GM21515 (cell line): ENCODE measurements at regions not wholly inside any gene's neighbourhood (a gene's known extent, or its start where the extent isn't known, plus 50 kb on each side); places are given as distances from the start of the nearest gene placed in this dataset.
A peak's percentile ranks its signal among the peaks of the same experiment; 100 is the strongest.

Experiments
- ATAC-seq: cut with Tn5 transposase; IDR thresholded peaks from one replicate; pipeline ENCODE4 v1.9.1; 2021; ENCODE audit not compliant: unreplicated experiment

- no peak for ATAC-seq
Observed at GRCh38 chr7:40972426-40972825, 730.5 kb downstream of the INHBA start.

- ATAC-seq: no peak
Observed at GRCh38 chr7:40969641-40970040, 733.2 kb downstream of the INHBA start.

GRCh38 chr7:40966693-40967092, 736.2 kb downstream of the INHBA start:
- ATAC-seq: no peak

GRCh38 chr7:40965774-40966173, 737.1 kb downstream of the INHBA start:
- ATAC-seq: peak; percentile 71

- no peak for ATAC-seq
Observed at GRCh38 chr7:40965016-40965415, 737.9 kb downstream of the INHBA start.

- ATAC-seq: no peak
Observed at GRCh38 chr7:40964610-40965009, 738.3 kb downstream of the INHBA start.

- ATAC-seq: no peak
Observed at GRCh38 chr7:40959955-40960354, 742.9 kb downstream of the INHBA start.

GRCh38 chr7:40948239-40948638, 754.7 kb downstream of the INHBA start:
- ATAC-seq: no peak

GRCh38 chr7:40947566-40947965, 755.3 kb downstream of the INHBA start:
- no peak for ATAC-seq

- ATAC-seq: no peak
Observed at GRCh38 chr7:40946549-40946948, 756.3 kb downstream of the INHBA start.

- ATAC-seq: no peak
Observed at GRCh38 chr7:40945788-40946187, 757.1 kb downstream of the INHBA start.

- ATAC-seq: no peak
Observed at GRCh38 chr7:40944981-40945585, 757.8 kb downstream of the INHBA start.

GRCh38 chr7:40937879-40938278, 765.0 kb downstream of the INHBA start:
- no peak for ATAC-seq

- no peak for ATAC-seq
Observed at GRCh38 chr7:40935435-40935834, 767.5 kb downstream of the INHBA start.

- no peak for ATAC-seq
Observed at GRCh38 chr7:40923626-40924025, 779.3 kb downstream of the INHBA start.

- ATAC-seq: no peak
Observed at GRCh38 chr7:40922316-40922670, 780.6 kb downstream of the INHBA start.

- no peak for ATAC-seq
Observed at GRCh38 chr7:40921589-40922315, 781.1 kb downstream of the INHBA start.

GRCh38 chr7:40918701-40919271, 784.0 kb downstream of the SUGCT start:
- ATAC-seq: no peak

GRCh38 chr7:40916813-40917212, 782.0 kb downstream of the SUGCT start:
- no peak for ATAC-seq

- ATAC-seq: no peak
Observed at GRCh38 chr7:40915071-40915470, 780.3 kb downstream of the SUGCT start.
